H1 (cell line): ENCODE measurements at regions not wholly inside any gene's neighbourhood (a gene's known extent, or its start where the extent isn't known, plus 50 kb on each side); places are given as distances from the start of the nearest gene placed in this dataset.

Experiments used
- CTCF ChIP-seq, 3 experiments: IDR thresholded peaks; 1 replicate in 2 of 3; 2 replicates in 1 of 3; pipeline versions ENCODE4 v1.5.1 to v1.6.1; 2011; ENCODE audit warnings: low read length in 3 of 3, mild to moderate bottlenecking in 3 of 3, inconsistent platforms in 2 of 3, low read depth in 1 of 3, moderate library complexity in 1 of 3; ENCODE audit not compliant: insufficient read depth in 1 of 3; ENCODE audit errors: control extremely low read depth in 1 of 3
- HDAC6 ChIP-seq: IDR thresholded peaks from one replicate; pipeline ENCODE4 v1.7.1; 2012; ENCODE audit warnings: low read depth, mild to moderate bottlenecking, inconsistent platforms, low read length, moderate library complexity
- RAD21 ChIP-seq, 2 experiments: IDR thresholded peaks in 1 of 2; conservative IDR thresholded peaks in 1 of 2; 2 replicates each; pipeline ENCODE4 v1.6.1; 2011; ENCODE audit warnings: low read depth in 2 of 2, low read length in 2 of 2, improper control_type of control experiment in 1 of 2, inconsistent platforms in 1 of 2, mild to moderate bottlenecking in 1 of 2, moderate library complexity in 1 of 2
- TAF1 ChIP-seq: IDR thresholded peaks from 2 replicates; pipeline ENCODE4 v1.6.1; 2011; ENCODE audit warnings: mild to moderate bottlenecking, low read depth, low read length
- TF ChIP-seq, protein P1 (sequence below): IDR thresholded peaks from 2 replicates; pipeline ENCODE4 v1.6.1; 2012; ENCODE audit warnings: inconsistent platforms

- TF ChIP-seq CTCF (IDR thresholded peaks at IDR 0.05; ENCODE audit: control extremely low read depth in 1 of 3, insufficient read depth in 1 of 3, low read depth in 1 of 3, low read length in 3 of 3) (no peak), RAD21 (IDR thresholded peaks at IDR 0.05 in 1 of 2, conservative IDR thresholded peaks at IDR 0.05 in 1 of 2; ENCODE audit: low read depth in 2 of 2, low read length in 2 of 2) (no peak), TAF1 (no peak), HDAC6 (no peak)
- TF ChIP-seq, protein P1, sequence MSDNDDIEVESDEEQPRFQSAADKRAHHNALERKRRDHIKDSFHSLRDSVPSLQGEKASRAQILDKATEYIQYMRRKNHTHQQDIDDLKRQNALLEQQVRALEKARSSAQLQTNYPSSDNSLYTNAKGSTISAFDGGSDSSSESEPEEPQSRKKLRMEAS = no peak
Measured at GRCh38 chr17:37836593-37836992, 87.6 kb upstream of the TBC1D3K start.
